HL-60 (cell line): ENCODE measurements at regions not wholly inside any gene's neighbourhood (a gene's known extent, or its start where the extent isn't known, plus 50 kb on each side); places are given as distances from the start of the nearest gene placed in this dataset.

Experiments
- CTCF ChIP-seq: IDR thresholded peaks from one replicate; pipeline ENCODE4 v1.5.1; 2011; ENCODE audit warnings: low read length, control low read depth, inconsistent platforms; ENCODE audit not compliant: insufficient read depth
- GABPA ChIP-seq: IDR thresholded peaks from 2 replicates; pipeline ENCODE4 v1.6.1; 2012; ENCODE audit warnings: low read depth
- POLR2AphosphoS5 ChIP-seq: IDR thresholded peaks from 2 replicates; pipeline ENCODE4 v1.6.1; 2012; ENCODE audit warnings: low read depth
- REST ChIP-seq: IDR thresholded peaks from 2 replicates; pipeline ENCODE4 v1.6.1; 2012; ENCODE audit warnings: low read depth; ENCODE audit not compliant: insufficient replicate concordance
- SPI1 ChIP-seq: IDR thresholded peaks from 2 replicates; pipeline ENCODE4 v1.6.1; 2012; ENCODE audit warnings: low read depth, mild to moderate bottlenecking, borderline replicate concordance

GRCh38 chr6:40877362-40877761, 161.7 kb downstream of the UNC5CL start:
- TF ChIP-seq CTCF (no peak), REST (no peak), POLR2AphosphoS5 (no peak), SPI1 (no peak), GABPA (no peak)
